ENCODE measurements at regions not wholly inside any gene's neighbourhood (a gene's known extent, or its start where the extent isn't known, plus 50 kb on each side); places are given as distances from the start of the nearest gene placed in this dataset.
A peak's percentile ranks its signal among the peaks of the same experiment; 100 is the strongest.

GRCh38 chr2:23124214-23124750 is 260.7 kb upstream of the KLHL29 start:
- no peaks in the 10 kb centered on the region for H3K4me1 ChIP-seq
- H3K9me3 ChIP-seq: no peaks in the 10 kb centered on the region
- WGBS, 3 donors: 34 to 47% (median 39%) methylated on average over 7 of the region's 7 CpGs
- intact Hi-C loops (cut with DNase I): no loop called here
- no peaks in the 10 kb centered on the region for H3K27me3 ChIP-seq (ENCODE audit: insufficient read depth in 3 of 3, low read length in 2 of 3)
- TF ChIP-seq CTCF (IDR thresholded peaks at IDR 0.05): no peak
- no peak overlapping the region for H3K27ac ChIP-seq
- no peak for DNase-seq
- ATAC-seq: peak in 1 of 4 donors; percentile 36
- no peak overlapping the region for H3K4me3 ChIP-seq
- no peaks in the 10 kb centered on the region for H3K36me3 ChIP-seq (ENCODE audit: insufficient read depth in 1 of 2, low read depth in 1 of 2)

GRCh38 chr2:23127465-23127864 is 257.5 kb upstream of the KLHL29 start:
- Histone ChIP-seq H3K27ac (no peak overlapping the region), H3K4me1 (no peaks in the 10 kb centered on the region), H3K4me3 (no peak overlapping the region), H3K9me3 (no peaks in the 10 kb centered on the region), H3K36me3 (ENCODE audit: insufficient read depth in 1 of 2, low read depth in 1 of 2) (no peaks in the 10 kb centered on the region), H3K27me3 (ENCODE audit: insufficient read depth in 3 of 3, low read length in 2 of 3) (no peaks in the 10 kb centered on the region)
- no peak for TF ChIP-seq CTCF (IDR thresholded peaks at IDR 0.05)
- intact Hi-C loops (cut with DNase I): no loop called here
- DNase-seq (no peak), ATAC-seq (no peak)
- WGBS, 3 donors: 71 to 98% (median 79%) methylated on average over 4 of the region's 4 CpGs

- intact Hi-C loops (cut with DNase I): no loop called here
- ATAC-seq: no peak
- Histone ChIP-seq H3K9me3 (no peaks in the 10 kb centered on the region), H3K4me1 (no peaks in the 10 kb centered on the region), H3K36me3 (ENCODE audit: insufficient read depth in 1 of 2, low read depth in 1 of 2) (no peaks in the 10 kb centered on the region), H3K27me3 (ENCODE audit: insufficient read depth in 3 of 3, low read length in 2 of 3) (no peaks in the 10 kb centered on the region), H3K27ac (no peak overlapping the region), H3K4me3 (no peak overlapping the region)
- 93 to 95% (median 94%) methylated on average over 7 of the region's 7 CpGs for WGBS, 3 donors
- TF ChIP-seq CTCF (IDR thresholded peaks at IDR 0.05): no peak
- no peak for DNase-seq
Observed at GRCh38 chr2:23128684-23129292, 256.2 kb upstream of the KLHL29 start.

- no peaks in the 10 kb centered on the region for H3K27me3 ChIP-seq (ENCODE audit: insufficient read depth in 3 of 3, low read length in 2 of 3)
- ATAC-seq: no peak
- H3K4me1 ChIP-seq: peaks cover 8% of the 10 kb centered on the region
- no peaks in the 10 kb centered on the region for H3K9me3 ChIP-seq
- WGBS, 3 donors: 78 to 87% (median 79%) methylated on average over 4 of the region's 4 CpGs
- no peak overlapping the region for H3K4me3 ChIP-seq
- H3K27ac ChIP-seq: no peak overlapping the region
- DNase-seq: no peak
- no peaks in the 10 kb centered on the region for H3K36me3 ChIP-seq (ENCODE audit: insufficient read depth in 1 of 2, low read depth in 1 of 2)
- TF ChIP-seq CTCF (IDR thresholded peaks at IDR 0.05): no peak
- intact Hi-C loops (cut with DNase I): no loop called here
Observed at GRCh38 chr2:23131066-23131575, 253.9 kb upstream of the KLHL29 start.

- ATAC-seq (no peak), DNase-seq (no peak)
- no peaks in the 10 kb centered on the region for H3K36me3 ChIP-seq (ENCODE audit: insufficient read depth in 1 of 2, low read depth in 1 of 2)
- no peak overlapping the region for H3K4me3 ChIP-seq
- intact Hi-C loops (cut with DNase I): no loop called here
- 81 to 86% (median 82%) methylated on average over 2 of the region's 2 CpGs for WGBS, 3 donors
- TF ChIP-seq CTCF (IDR thresholded peaks at IDR 0.05): no peak
- H3K27me3 ChIP-seq (ENCODE audit: insufficient read depth in 3 of 3, low read length in 2 of 3): no peaks in the 10 kb centered on the region
- peaks cover 8% of the 10 kb centered on the region for H3K4me1 ChIP-seq
- H3K9me3 ChIP-seq: no peaks in the 10 kb centered on the region
- no peak overlapping the region for H3K27ac ChIP-seq
Observed at GRCh38 chr2:23132000-23132399, 253.0 kb upstream of the KLHL29 start.

Measured in psoas muscle (tissue), 7 donors.